WTC11 (cell line): ENCODE measurements at regions not wholly inside any gene's neighbourhood (a gene's known extent, or its start where the extent isn't known, plus 50 kb on each side); places are given as distances from the start of the nearest gene placed in this dataset.

ENCODE experiments used
- ATAC-seq: fragments of 200-7000 bp; cut with Tn5 transposase; 2 replicates; pipeline ENCODE4 v1.10.0; 2021; ENCODE audit warnings: mild to moderate bottlenecking, moderate library complexity
- CTCF ChIA-PET: fragments of 300-600 bp; sonication (Branson Sonifier 250); formaldehyde crosslinking; loops from one replicate; lab custom pipeline; 2021; ENCODE audit warnings: antibody characterized with exemption; lab: Charles Lee
- POLR2A ChIA-PET: fragments of 350-600 bp; sonication (Branson Sonifier 250); formaldehyde crosslinking; loops from one replicate; lab custom pipeline; 2021; ENCODE audit warnings: antibody characterized with exemption; lab: Charles Lee
- DNase-seq: peaks from one replicate; pipeline ENCODE4 v3.0.0; 2021; ENCODE audit warnings: low spot score
- H3K27ac Mint-ChIP-seq: 2 replicates; pipeline ENCODE4 v1.8.0; 2021; ENCODE audit warnings: mixed read lengths
- H3K27me3 Mint-ChIP-seq: 2 replicates; pipeline ENCODE4 v1.8.0; 2021; ENCODE audit warnings: low read depth, mild to moderate bottlenecking, moderate library complexity, mixed read lengths
- H3K36me3 Mint-ChIP-seq: 2 replicates; pipeline ENCODE4 v1.8.0; 2021; ENCODE audit warnings: mixed read lengths
- H3K4me1 Mint-ChIP-seq: 2 replicates; pipeline ENCODE4 v1.8.0; 2022; ENCODE audit warnings: mixed read lengths
- H3K4me3 Mint-ChIP-seq: 2 replicates; pipeline ENCODE4 v1.8.0; 2021; ENCODE audit warnings: mild to moderate bottlenecking, moderate library complexity, mixed read lengths
- H3K9me3 Mint-ChIP-seq: 2 replicates; pipeline ENCODE4 v1.8.0; 2021; ENCODE audit warnings: mixed read lengths
- AFF4 ChIP-seq: sonication (generic); formaldehyde crosslinking; IDR thresholded peaks from 2 replicates; pipeline ENCODE4 v1.8.1; 2023; ENCODE audit warnings: mild to moderate bottlenecking, missing genetic modification reagents, borderline replicate concordance
- ARID4B ChIP-seq: sonication (generic); formaldehyde crosslinking; IDR thresholded peaks from 2 replicates; pipeline ENCODE4 v1.8.0; 2023; ENCODE audit warnings: missing genetic modification reagents, mild to moderate bottlenecking, borderline replicate concordance
- ATF3 ChIP-seq: sonication (generic); formaldehyde crosslinking; conservative IDR thresholded peaks from 2 replicates; pipeline ENCODE4 v1.8.1; 2022; ENCODE audit warnings: mild to moderate bottlenecking, missing genetic modification reagents
- E2F1 ChIP-seq: sonication (generic); formaldehyde crosslinking; IDR thresholded peaks from 2 replicates; pipeline ENCODE4 v1.8.0; 2022; ENCODE audit warnings: mild to moderate bottlenecking, missing genetic modification reagents
- E2F5 ChIP-seq: sonication (generic); formaldehyde crosslinking; IDR thresholded peaks from 2 replicates; pipeline ENCODE4 v1.8.1; 2022; ENCODE audit warnings: mild to moderate bottlenecking, moderate library complexity, missing genetic modification reagents
- MAX ChIP-seq: sonication (generic); formaldehyde crosslinking; IDR thresholded peaks from 2 replicates; pipeline ENCODE4 v1.8.0; 2022; ENCODE audit warnings: mild to moderate bottlenecking, missing genetic modification reagents
- MLX ChIP-seq: sonication (generic); formaldehyde crosslinking; IDR thresholded peaks from 2 replicates; pipeline ENCODE4 v1.8.1; 2023; ENCODE audit warnings: mild to moderate bottlenecking, missing genetic modification reagents, moderate library complexity
- OVOL2 ChIP-seq: fragments of 250-450 bp; sonication (Bioruptor Pico); IDR thresholded peaks from 2 replicates; pipeline ENCODE4 v1.9.0; 2021; ENCODE audit warnings: mild to moderate bottlenecking, borderline replicate concordance
- RORB ChIP-seq: fragments of 250-450 bp; sonication (Bioruptor Pico); IDR thresholded peaks from 2 replicates; pipeline ENCODE4 v1.9.0; 2021; ENCODE audit warnings: mild to moderate bottlenecking
- TEAD1 ChIP-seq: sonication (generic); formaldehyde crosslinking; IDR thresholded peaks from 2 replicates; pipeline ENCODE4 v1.8.0; 2022; ENCODE audit warnings: mild to moderate bottlenecking, missing genetic modification reagents
- ZNF232 ChIP-seq: sonication (generic); formaldehyde crosslinking; IDR thresholded peaks from 2 replicates; pipeline ENCODE4 v1.8.0; 2022; ENCODE audit warnings: mild to moderate bottlenecking, missing genetic modification reagents
- ZSCAN18 ChIP-seq: fragments of 250-450 bp; sonication (Bioruptor Pico); IDR thresholded peaks from 2 replicates; pipeline ENCODE4 v2.1.2; 2022; ENCODE audit warnings: mild to moderate bottlenecking, moderate library complexity

GRCh38 chr3:43183456-43183855 lies 77.6 kb upstream of the POMGNT2 start (continued):
- no peak for TF ChIP-seq AFF4
- TF ChIP-seq ZNF232 = no peak

- no peak for TF ChIP-seq MAX
- no peak for TF ChIP-seq E2F5 (CRISPR knock-in tag)
- TF ChIP-seq OVOL2 (CRISPR knock-in tag) = no peak
- TF ChIP-seq ZSCAN18 = no peak
- no peak for TF ChIP-seq E2F1 (CRISPR knock-in tag)
- TF ChIP-seq ARID4B (CRISPR knock-in tag) = no peak
- TF ChIP-seq RORB = no peak
- TF ChIP-seq TEAD1 (CRISPR knock-in tag) = no peak
- TF ChIP-seq MLX (CRISPR knock-in tag) = no peak
- no peak for TF ChIP-seq ATF3 (CRISPR knock-in tag)
- Mint-ChIP-seq H3K4me3 (no peak overlapping the region), H3K36me3 (no peaks in the 10 kb centered on the region), H3K27ac (no peak overlapping the region), H3K4me1 (peaks cover 11% of the 10 kb centered on the region), H3K27me3 (no peaks in the 10 kb centered on the region; the same call in 1 of the 2 replicates), H3K9me3 (no peaks in the 10 kb centered on the region)
- DNase-seq = no peak
- ChIA-PET POLR2A (no interaction called here), CTCF (interaction anchor here (1.9 kb wide), 1 partner anchor 25 kb away, joined by 6 read pairs; no protein-coding TSS in a partner anchor)
- ATAC-seq = no peak
Observed at GRCh38 chr3:43181202-43181821, 75.4 kb upstream of the POMGNT2 start.
